ENCODE measurements at regions not wholly inside any gene's neighbourhood (a gene's known extent, or its start where the extent isn't known, plus 50 kb on each side); places are given as distances from the start of the nearest gene placed in this dataset.

- TF ChIP-seq EP300 (IDR thresholded peaks at IDR 0.05) (no peak), CTCF (IDR thresholded peaks at IDR 0.05) (no peak)
These were observed 229.0 kb upstream of the LCORL start for GRCh38 chr4:18250564-18250963.
